MG63 (cell line): ENCODE measurements at regions not wholly inside any gene's neighbourhood (a gene's known extent, or its start where the extent isn't known, plus 50 kb on each side); places are given as distances from the start of the nearest gene placed in this dataset.
"Not testable (repeated sequence)": the region's sequence is repeated elsewhere in the genome, so short reads cannot be mapped to it uniquely, and the experiment has no call there.

Experiments used
- DNase-seq: peaks from one replicate; pipeline ENCODE4 v3.0.0-alpha.2; 2020
- H3K27me3 ChIP-seq: fragments of 250-450 bp; sonication (Bioruptor Pico); 2 replicates; pipeline ENCODE4 v1.5.1; 2020; ENCODE audit warnings: mild to moderate bottlenecking, moderate library complexity
- H3K36me3 ChIP-seq: fragments of 250-450 bp; sonication (Bioruptor Pico); 2 replicates; pipeline ENCODE4 v1.5.1; 2020; ENCODE audit warnings: mild to moderate bottlenecking, moderate library complexity
- H3K4me3 ChIP-seq: fragments of 250-450 bp; sonication (Bioruptor Pico); 2 replicates; pipeline ENCODE4 v1.5.1; 2020; ENCODE audit warnings: mild to moderate bottlenecking, moderate library complexity
- H3K9me3 ChIP-seq: fragments of 250-450 bp; sonication (Bioruptor Pico); 2 replicates; pipeline ENCODE4 v1.5.1; 2020; ENCODE audit warnings: mild to moderate bottlenecking, moderate library complexity

GRCh38 chr20:22529150-22530019, 55.0 kb downstream of the FOXA2 start:
- Histone ChIP-seq H3K27me3 (no peaks in the 10 kb centered on the region), H3K36me3 (no peaks in the 10 kb centered on the region), H3K4me3 (no peak overlapping the region), H3K9me3 (no peaks in the 10 kb centered on the region)
- DNase-seq = no peak

GRCh38 chr20:22526512-22527012, 57.8 kb downstream of the FOXA2 start:
- H3K9me3 ChIP-seq = no peaks in the 10 kb centered on the region
- no peak overlapping the region for H3K4me3 ChIP-seq
- no peak for DNase-seq
- no peaks in the 10 kb centered on the region for H3K27me3 ChIP-seq
- no peaks in the 10 kb centered on the region for H3K36me3 ChIP-seq

GRCh38 chr20:22525821-22526220, 58.6 kb downstream of the FOXA2 start:
- no peak for DNase-seq
- Histone ChIP-seq H3K36me3 (no peaks in the 10 kb centered on the region), H3K9me3 (no peaks in the 10 kb centered on the region), H3K4me3 (no peak overlapping the region), H3K27me3 (no peaks in the 10 kb centered on the region)

- no peak for DNase-seq
- no peaks in the 10 kb centered on the region for H3K27me3 ChIP-seq
- H3K4me3 ChIP-seq = no peak overlapping the region
- H3K36me3 ChIP-seq = no peaks in the 10 kb centered on the region
- no peaks in the 10 kb centered on the region for H3K9me3 ChIP-seq
Observed at GRCh38 chr20:22525069-22525820, 59.1 kb downstream of the FOXA2 start.

GRCh38 chr20:22524393-22525015, 59.9 kb downstream of the FOXA2 start:
- H3K9me3 ChIP-seq = no peaks in the 10 kb centered on the region
- H3K4me3 ChIP-seq = no peak overlapping the region
- no peaks in the 10 kb centered on the region for H3K27me3 ChIP-seq
- no peaks in the 10 kb centered on the region for H3K36me3 ChIP-seq
- DNase-seq = no peak

- Histone ChIP-seq H3K27me3 (no peaks in the 10 kb centered on the region), H3K36me3 (no peaks in the 10 kb centered on the region), H3K4me3 (no peak overlapping the region), H3K9me3 (no peaks in the 10 kb centered on the region)
- no peak for DNase-seq
Observed at GRCh38 chr20:22523499-22524392, 60.6 kb downstream of the FOXA2 start.

GRCh38 chr20:22523128-22523498, 61.3 kb downstream of the FOXA2 start:
- DNase-seq = no peak
- H3K27me3 ChIP-seq = no peaks in the 10 kb centered on the region
- H3K9me3 ChIP-seq = no peaks in the 10 kb centered on the region
- H3K36me3 ChIP-seq = no peaks in the 10 kb centered on the region
- H3K4me3 ChIP-seq = no peak overlapping the region

GRCh38 chr20:22522701-22523100, 61.7 kb downstream of the FOXA2 start:
- H3K36me3 ChIP-seq = no peaks in the 10 kb centered on the region
- no peaks in the 10 kb centered on the region for H3K27me3 ChIP-seq
- no peak for DNase-seq
- H3K9me3 ChIP-seq = no peaks in the 10 kb centered on the region
- H3K4me3 ChIP-seq = no peak overlapping the region

- not testable (repeated sequence) for DNase-seq
Observed at GRCh38 chr20:22521940-22522339, 62.4 kb downstream of the FOXA2 start.

GRCh38 chr20:22520381-22520780, 64.0 kb downstream of the FOXA2 start:
- DNase-seq = no peak
- Histone ChIP-seq H3K4me3 (no peak overlapping the region), H3K36me3 (no peaks in the 10 kb centered on the region), H3K27me3 (no peaks in the 10 kb centered on the region), H3K9me3 (no peaks in the 10 kb centered on the region)

More at GRCh38 chr20:22521940-22522339, 62.4 kb downstream of the FOXA2 start:
- not testable (repeated sequence) for H3K9me3 ChIP-seq, H3K27me3 ChIP-seq, H3K36me3 ChIP-seq, H3K4me3 ChIP-seq

- Histone ChIP-seq H3K9me3 (no peaks in the 10 kb centered on the region), H3K4me3 (no peak overlapping the region), H3K36me3 (no peaks in the 10 kb centered on the region), H3K27me3 (no peaks in the 10 kb centered on the region)
- no peak for DNase-seq
Observed at GRCh38 chr20:22515264-22515663, 69.1 kb downstream of the FOXA2 start.

- no peaks in the 10 kb centered on the region for H3K27me3 ChIP-seq
- DNase-seq = no peak
- no peaks in the 10 kb centered on the region for H3K9me3 ChIP-seq
- no peak overlapping the region for H3K4me3 ChIP-seq
- H3K36me3 ChIP-seq = no peaks in the 10 kb centered on the region
Observed at GRCh38 chr20:22513574-22513973, 70.8 kb downstream of the FOXA2 start.

GRCh38 chr20:22512911-22513489, 71.4 kb downstream of the FOXA2 start:
- no peaks in the 10 kb centered on the region for H3K36me3 ChIP-seq
- H3K4me3 ChIP-seq = no peak overlapping the region
- H3K27me3 ChIP-seq = no peaks in the 10 kb centered on the region
- DNase-seq = no peak
- H3K9me3 ChIP-seq = no peaks in the 10 kb centered on the region

GRCh38 chr20:22511943-22512910, 72.1 kb downstream of the FOXA2 start:
- DNase-seq = no peak
- Histone ChIP-seq H3K36me3 (no peaks in the 10 kb centered on the region), H3K9me3 (no peaks in the 10 kb centered on the region), H3K4me3 (no peak overlapping the region), H3K27me3 (no peaks in the 10 kb centered on the region)

- no peaks in the 10 kb centered on the region for H3K36me3 ChIP-seq
- DNase-seq = no peak
- no peak overlapping the region for H3K4me3 ChIP-seq
- no peaks in the 10 kb centered on the region for H3K9me3 ChIP-seq
- no peaks in the 10 kb centered on the region for H3K27me3 ChIP-seq
Observed at GRCh38 chr20:22509843-22510147, 74.6 kb downstream of the FOXA2 start.
